GM12864 (cell line): ENCODE measurements at regions not wholly inside any gene's neighbourhood (a gene's known extent, or its start where the extent isn't known, plus 50 kb on each side); places are given as distances from the start of the nearest gene placed in this dataset.

Source experiments
- DNase-seq: peaks from one replicate; pipeline ENCODE4 v3.0.0-alpha.2; 2011; ENCODE audit warnings: low read depth
- H3K4me3 ChIP-seq: 2 replicates; pipeline ENCODE4 v1.5.1; 2011; ENCODE audit warnings: mild to moderate bottlenecking, low read depth, low read length, control low read depth
- CTCF ChIP-seq: IDR thresholded peaks from 2 replicates; pipeline ENCODE4 v1.5.1; 2011; ENCODE audit warnings: low read depth, mild to moderate bottlenecking, moderate library complexity, low read length, control low read depth, inconsistent platforms; ENCODE audit errors: missing control alignments

- no peak for DNase-seq
- H3K4me3 ChIP-seq = no peak overlapping the region
- no peak for TF ChIP-seq CTCF
Observed at GRCh38 chr4:54967289-54967688, 158.1 kb downstream of the KDR start.

DNA sequence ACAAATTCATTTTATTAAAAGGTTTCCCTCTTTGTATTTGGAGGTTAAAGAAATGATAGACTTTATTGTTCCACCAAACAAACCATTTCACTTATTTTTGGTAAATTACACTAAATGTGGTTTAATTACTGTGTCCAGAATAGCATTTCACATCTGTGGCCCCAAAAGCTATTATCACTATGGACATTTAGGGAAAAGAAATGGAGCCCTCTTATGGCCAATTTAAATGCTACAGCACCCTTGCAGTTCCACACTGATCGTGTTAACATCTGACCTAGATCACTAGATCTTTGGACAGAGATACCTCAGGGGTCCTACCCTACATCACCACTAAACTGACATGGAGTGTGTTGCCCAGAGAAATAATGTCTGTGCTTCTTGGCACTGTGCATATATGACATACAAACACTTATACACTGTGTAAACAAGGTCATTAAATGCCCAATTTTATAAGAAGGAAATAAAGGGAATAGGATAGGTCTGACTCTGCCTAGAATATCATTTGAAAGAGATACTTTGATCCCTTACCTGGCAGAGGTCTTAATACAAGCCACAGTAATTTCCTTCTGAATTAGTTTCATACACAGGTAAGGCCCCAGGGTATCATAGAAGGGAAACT lies 163.9 kb downstream of the KDR start:
- TF ChIP-seq CTCF = peak; percentile 38
- H3K4me3 ChIP-seq = no peak overlapping the region
- DNase-seq = no peak

DNA sequence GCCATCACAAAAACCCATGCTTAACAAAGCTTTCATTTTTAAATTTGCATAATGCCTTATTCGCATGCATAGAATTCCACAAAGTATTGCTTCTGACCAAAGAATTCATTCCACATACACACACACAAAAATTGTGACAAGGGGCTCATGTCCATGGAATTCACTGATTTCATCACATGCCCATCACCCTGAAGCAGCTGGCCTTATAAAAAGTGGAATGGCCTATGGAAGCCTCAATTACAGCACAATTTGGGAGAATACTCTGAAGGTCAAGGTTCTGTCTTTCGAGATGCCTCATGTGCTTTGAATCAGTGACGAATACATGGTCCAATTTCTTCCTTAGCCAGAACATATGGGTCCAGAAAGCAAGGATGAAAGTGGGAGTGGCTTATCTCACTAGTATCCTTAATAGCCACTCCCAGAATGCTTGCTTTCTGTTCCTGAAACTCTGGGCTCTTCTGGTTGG lies 165.7 kb downstream of the KDR start:
- no peak for TF ChIP-seq CTCF
- no peak overlapping the region for H3K4me3 ChIP-seq
- DNase-seq = no peak

GRCh38 chr4:54959131-54959530 lies 166.3 kb downstream of the KDR start:
- no peak overlapping the region for H3K4me3 ChIP-seq
- DNase-seq = no peak
- TF ChIP-seq CTCF = no peak

- no peak for DNase-seq
- no peak overlapping the region for H3K4me3 ChIP-seq
- no peak for TF ChIP-seq CTCF
Observed at GRCh38 chr4:54958236-54958635, 167.2 kb downstream of the KDR start.

- no peak for DNase-seq
- no peak for TF ChIP-seq CTCF
Observed at GRCh38 chr4:54954656-54955388, 170.6 kb downstream of the KDR start.

DNA sequence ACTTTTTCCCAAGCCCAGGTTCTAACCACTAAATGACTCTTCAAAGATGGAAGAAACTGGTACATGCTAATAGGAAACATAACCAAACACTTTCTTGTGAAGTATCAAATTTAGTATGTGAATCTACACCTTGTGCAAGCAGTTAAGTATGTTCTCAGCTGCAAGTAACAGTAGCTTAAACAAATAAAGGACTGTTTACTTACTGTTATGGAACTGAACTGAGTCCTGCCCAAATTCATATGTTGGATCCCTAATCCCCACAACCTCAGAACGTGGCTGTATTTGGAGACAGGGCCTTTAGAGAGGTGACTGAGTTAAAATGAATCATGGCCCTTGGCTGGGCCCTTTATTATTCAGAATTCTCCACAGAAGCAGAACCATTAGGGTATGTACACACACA lies 178.7 kb downstream of the KDR start:
- no peak for DNase-seq
- H3K4me3 ChIP-seq = no peak overlapping the region
- TF ChIP-seq CTCF = no peak

More at GRCh38 chr4:54954656-54955388, 170.6 kb downstream of the KDR start:
- H3K4me3 ChIP-seq = no peak overlapping the region
